Endothelial cell (in vitro differentiated cells): ENCODE measurements at regions not wholly inside any gene's neighbourhood (a gene's known extent, or its start where the extent isn't known, plus 50 kb on each side); places are given as distances from the start of the nearest gene placed in this dataset.

Experiments used
- DNase-seq: peaks from one replicate; pipeline ENCODE4 v3.0.0; 2021; ENCODE audit warnings: low spot score
- H3K27ac Mint-ChIP-seq: one replicate; pipeline ENCODE4 v1.8.0; 2021; ENCODE audit warnings: mixed read lengths, inconsistent platforms; ENCODE audit not compliant: unreplicated experiment
- H3K27me3 Mint-ChIP-seq: one replicate; pipeline ENCODE4 v1.8.0; 2021; ENCODE audit warnings: mild to moderate bottlenecking, moderate library complexity, mixed read lengths, inconsistent platforms; ENCODE audit not compliant: unreplicated experiment
- H3K36me3 Mint-ChIP-seq: one replicate; pipeline ENCODE4 v1.8.0; 2021; ENCODE audit warnings: mild to moderate bottlenecking, low read depth, mixed read lengths, inconsistent platforms; ENCODE audit not compliant: unreplicated experiment
- H3K4me1 Mint-ChIP-seq: one replicate; pipeline ENCODE4 v1.8.0; 2021; ENCODE audit warnings: mild to moderate bottlenecking, mixed read lengths, inconsistent platforms; ENCODE audit not compliant: unreplicated experiment
- H3K4me3 Mint-ChIP-seq: one replicate; pipeline ENCODE4 v1.8.0; 2021; ENCODE audit warnings: mild to moderate bottlenecking, mixed read lengths, inconsistent platforms; ENCODE audit not compliant: unreplicated experiment
- H3K9me3 Mint-ChIP-seq: one replicate; pipeline ENCODE4 v1.8.0; 2021; ENCODE audit warnings: mixed read lengths, inconsistent platforms; ENCODE audit not compliant: unreplicated experiment
- TF ChIP-seq, protein P1 (sequence below): fragments of 200-600 bp; sonication (generic); IDR thresholded peaks from one replicate; pipeline ENCODE4 v1.5.0; 2021; ENCODE audit warnings: antibody characterized with exemption; ENCODE audit not compliant: unreplicated experiment

DNA sequence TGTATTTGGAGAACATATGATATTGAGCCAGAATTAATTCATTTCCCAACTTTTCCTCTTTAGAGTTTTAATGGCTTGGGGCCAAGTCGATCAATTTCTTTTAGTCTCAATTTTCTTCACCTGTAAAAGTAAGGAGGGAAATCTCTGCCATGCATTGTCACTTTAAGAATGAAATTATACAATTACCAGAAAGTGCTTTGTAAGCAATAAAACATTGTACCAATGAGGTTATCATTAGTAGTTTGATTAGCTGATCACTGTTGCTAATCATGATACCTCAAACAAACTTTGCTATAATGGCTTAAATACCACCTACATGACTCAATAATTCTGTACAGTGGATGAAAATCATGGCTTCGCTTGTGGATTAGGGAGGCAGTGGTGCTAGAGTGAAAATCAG, 1525.8 kb upstream of the GOT2 start:
- Mint-ChIP-seq H3K27me3 (peaks cover 3% of the 10 kb centered on the region), H3K9me3 (no peaks in the 10 kb centered on the region), H3K27ac (no peak overlapping the region), H3K4me3 (no peak overlapping the region), H3K4me1 (no peaks in the 10 kb centered on the region), H3K36me3 (no peaks in the 10 kb centered on the region)
- TF ChIP-seq, protein P1, sequence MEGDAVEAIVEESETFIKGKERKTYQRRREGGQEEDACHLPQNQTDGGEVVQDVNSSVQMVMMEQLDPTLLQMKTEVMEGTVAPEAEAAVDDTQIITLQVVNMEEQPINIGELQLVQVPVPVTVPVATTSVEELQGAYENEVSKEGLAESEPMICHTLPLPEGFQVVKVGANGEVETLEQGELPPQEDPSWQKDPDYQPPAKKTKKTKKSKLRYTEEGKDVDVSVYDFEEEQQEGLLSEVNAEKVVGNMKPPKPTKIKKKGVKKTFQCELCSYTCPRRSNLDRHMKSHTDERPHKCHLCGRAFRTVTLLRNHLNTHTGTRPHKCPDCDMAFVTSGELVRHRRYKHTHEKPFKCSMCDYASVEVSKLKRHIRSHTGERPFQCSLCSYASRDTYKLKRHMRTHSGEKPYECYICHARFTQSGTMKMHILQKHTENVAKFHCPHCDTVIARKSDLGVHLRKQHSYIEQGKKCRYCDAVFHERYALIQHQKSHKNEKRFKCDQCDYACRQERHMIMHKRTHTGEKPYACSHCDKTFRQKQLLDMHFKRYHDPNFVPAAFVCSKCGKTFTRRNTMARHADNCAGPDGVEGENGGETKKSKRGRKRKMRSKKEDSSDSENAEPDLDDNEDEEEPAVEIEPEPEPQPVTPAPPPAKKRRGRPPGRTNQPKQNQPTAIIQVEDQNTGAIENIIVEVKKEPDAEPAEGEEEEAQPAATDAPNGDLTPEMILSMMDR, result no peak
- DNase-seq, result no peak

DNA sequence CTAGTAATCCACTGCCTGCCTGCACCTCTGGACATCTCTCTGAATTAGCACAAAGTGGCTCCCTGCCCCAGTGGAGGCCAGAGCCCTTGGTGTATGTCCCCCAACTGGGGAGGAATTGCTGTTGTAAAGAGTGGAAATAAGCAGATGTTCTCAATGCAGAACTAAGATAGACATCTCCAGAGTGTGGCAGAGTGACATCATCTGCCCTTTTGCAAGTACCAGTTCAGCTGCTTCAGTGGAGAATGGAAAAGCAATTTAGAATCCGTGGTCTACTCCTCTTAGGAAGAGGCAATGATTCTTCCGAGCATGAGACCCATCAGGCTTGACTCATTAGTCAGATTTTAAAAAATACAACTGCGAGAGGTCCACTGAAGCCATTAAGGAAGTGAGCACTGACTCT, 1512.0 kb upstream of the GOT2 start:
- TF ChIP-seq, protein P1, result no peak
- peaks cover 1% of the 10 kb centered on the region for H3K27me3 Mint-ChIP-seq
- H3K36me3 Mint-ChIP-seq, result no peaks in the 10 kb centered on the region
- DNase-seq, result no peak
- H3K4me1 Mint-ChIP-seq, result no peaks in the 10 kb centered on the region
- no peak overlapping the region for H3K27ac Mint-ChIP-seq
- no peaks in the 10 kb centered on the region for H3K9me3 Mint-ChIP-seq
- H3K4me3 Mint-ChIP-seq, result no peak overlapping the region

DNA sequence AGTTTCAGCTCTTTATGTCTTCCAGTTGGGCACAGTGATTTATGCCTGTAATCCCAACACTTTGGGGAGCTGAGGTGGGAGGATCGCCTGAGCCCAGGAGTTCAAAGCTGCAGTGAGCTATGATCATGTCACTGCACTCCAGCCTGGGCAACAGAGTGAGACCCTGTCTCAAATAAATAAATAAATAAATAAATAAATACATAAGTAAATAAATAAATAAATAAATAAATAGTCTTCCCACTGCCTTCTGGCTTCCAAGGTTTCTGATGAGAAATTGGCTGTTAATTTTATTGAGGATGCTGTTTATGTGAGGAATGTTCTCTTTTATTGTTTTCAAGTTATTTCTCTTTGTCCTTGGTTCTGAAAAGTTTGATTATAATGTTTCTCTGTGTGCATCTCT, 1507.6 kb upstream of the GOT2 start:
- H3K36me3 Mint-ChIP-seq, result no peaks in the 10 kb centered on the region

DNA sequence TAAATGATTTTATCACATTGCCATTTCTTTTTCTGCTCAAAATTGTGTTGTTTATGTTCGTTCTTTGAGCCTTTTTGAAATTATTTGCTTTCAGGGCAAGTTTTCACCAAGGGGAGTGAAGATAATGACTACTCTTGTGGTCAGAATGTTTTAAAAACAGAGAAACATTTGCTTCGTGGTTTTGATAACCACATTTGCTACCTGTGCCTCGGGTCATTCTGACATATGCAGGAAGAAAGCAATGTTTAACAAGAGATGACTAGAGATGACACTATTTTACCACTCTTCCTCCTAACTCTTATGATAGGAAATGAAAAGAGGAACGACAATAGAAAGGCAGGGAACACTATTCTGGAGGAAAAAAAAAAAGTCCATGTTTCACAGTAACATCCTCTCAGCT, 1496.5 kb upstream of the GOT2 start:
- Mint-ChIP-seq H3K9me3 (no peaks in the 10 kb centered on the region), H3K27me3 (no peaks in the 10 kb centered on the region), H3K36me3 (no peaks in the 10 kb centered on the region), H3K27ac (no peak overlapping the region), H3K4me3 (no peak overlapping the region), H3K4me1 (peaks cover 8% of the 10 kb centered on the region)
- no peak for DNase-seq
- TF ChIP-seq, protein P1, result no peak

More for the DNA sequence above, 1507.6 kb upstream of the GOT2 start:
- no peak for DNase-seq
- TF ChIP-seq, protein P1, result no peak
- Mint-ChIP-seq H3K4me1 (no peaks in the 10 kb centered on the region), H3K27me3 (no peaks in the 10 kb centered on the region), H3K4me3 (no peak overlapping the region), H3K27ac (no peak overlapping the region), H3K9me3 (no peaks in the 10 kb centered on the region)

DNA sequence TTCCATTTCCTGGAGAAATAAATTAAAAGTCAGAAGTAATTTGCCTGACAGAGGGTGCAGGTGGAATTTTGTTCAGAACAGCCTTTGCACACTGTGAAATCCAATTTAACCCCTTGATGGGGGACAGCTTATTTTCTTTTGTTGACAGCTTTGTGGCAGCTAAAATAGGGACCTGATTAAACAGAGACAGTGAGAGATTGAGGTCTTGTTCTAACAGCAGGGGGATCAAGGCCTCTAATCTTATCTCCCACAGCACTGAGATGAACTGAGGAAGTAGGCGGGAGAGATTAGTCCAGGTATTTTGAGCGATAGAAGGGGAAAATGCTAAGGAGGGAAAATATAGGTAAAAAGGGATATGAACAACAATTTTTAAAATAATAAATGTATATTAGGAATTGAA, 1491.4 kb upstream of the GOT2 start:
- no peak overlapping the region for H3K4me3 Mint-ChIP-seq
- no peaks in the 10 kb centered on the region for H3K27me3 Mint-ChIP-seq
- H3K4me1 Mint-ChIP-seq, result peaks cover 1% of the 10 kb centered on the region
- H3K27ac Mint-ChIP-seq, result no peak overlapping the region
- TF ChIP-seq, protein P1, result no peak
- no peaks in the 10 kb centered on the region for H3K36me3 Mint-ChIP-seq
- no peak for DNase-seq
- no peaks in the 10 kb centered on the region for H3K9me3 Mint-ChIP-seq
